ENCODE measurements at regions not wholly inside any gene's neighbourhood (a gene's known extent, or its start where the extent isn't known, plus 50 kb on each side); places are given as distances from the start of the nearest gene placed in this dataset.

GRCh38 chr17:70484496-70484895 lies 315.2 kb downstream of the KCNJ2 start:
- Histone ChIP-seq H3K9me3 (ENCODE audit: control insufficient read depth in 2 of 2, insufficient read depth in 1 of 2, low read length in 1 of 2) (peaks cover 0 to 15% of the 10 kb centered on the region in 2 donors), H3K27ac (ENCODE audit: low read depth in 1 of 2, low read length in 1 of 2) (no peak overlapping the region), H3K4me3 (ENCODE audit: low read length in 2 of 2) (no peak overlapping the region), H3K4me1 (ENCODE audit: control insufficient read depth in 2 of 2, insufficient read depth in 2 of 2, low read length in 2 of 2) (no peaks in the 10 kb centered on the region), H3K36me3 (ENCODE audit: control insufficient read depth in 2 of 2, insufficient read depth in 2 of 2, low read length in 1 of 2) (no peaks in the 10 kb centered on the region), H3K27me3 (ENCODE audit: control insufficient read depth in 2 of 2, insufficient read depth in 1 of 2, low read length in 1 of 2) (no peaks in the 10 kb centered on the region)
- no peak for DNase-seq (ENCODE audit: low read depth in 6 of 9, low spot score in 9 of 9)
- WGBS: 96% methylated on average over 7 of the region's 7 CpGs

DNA sequence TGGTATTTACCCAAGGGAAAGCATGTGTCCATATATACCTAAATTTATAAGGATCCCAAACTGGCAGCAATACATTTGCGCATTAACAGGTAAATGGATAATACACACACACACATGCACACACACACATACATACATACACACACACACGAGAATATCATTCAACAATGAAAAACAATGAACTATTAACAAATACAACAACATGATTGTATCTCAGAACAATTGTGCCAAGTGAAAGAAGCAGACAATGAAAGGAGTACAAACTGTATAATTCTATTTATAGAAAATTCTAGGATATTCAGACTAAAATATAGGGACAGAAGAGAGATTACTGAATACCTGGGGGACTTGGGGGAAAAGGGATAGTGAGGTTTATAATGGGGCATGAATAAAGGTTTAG lies 323.0 kb downstream of the KCNJ2 start:
- no peaks in the 10 kb centered on the region for H3K27me3 ChIP-seq (ENCODE audit: control insufficient read depth in 2 of 2, insufficient read depth in 1 of 2, low read length in 1 of 2)
- no peaks in the 10 kb centered on the region for H3K9me3 ChIP-seq (ENCODE audit: control insufficient read depth in 2 of 2, insufficient read depth in 1 of 2, low read length in 1 of 2)
- no peaks in the 10 kb centered on the region for H3K4me1 ChIP-seq (ENCODE audit: control insufficient read depth in 2 of 2, insufficient read depth in 2 of 2, low read length in 2 of 2)
- H3K27ac ChIP-seq (ENCODE audit: low read depth in 1 of 2, low read length in 1 of 2): no peak overlapping the region
- DNase-seq (ENCODE audit: low read depth in 6 of 9, low spot score in 9 of 9): no peak
- WGBS: 95% methylated on average over 2 of the region's 2 CpGs
- no peak overlapping the region for H3K4me3 ChIP-seq (ENCODE audit: low read length in 2 of 2)
- no peaks in the 10 kb centered on the region for H3K36me3 ChIP-seq (ENCODE audit: control insufficient read depth in 2 of 2, insufficient read depth in 2 of 2, low read length in 1 of 2)

GRCh38 chr17:70493277-70493874 lies 324.0 kb downstream of the KCNJ2 start:
- Histone ChIP-seq H3K36me3 (ENCODE audit: control insufficient read depth in 2 of 2, insufficient read depth in 2 of 2, low read length in 1 of 2) (no peaks in the 10 kb centered on the region), H3K27me3 (ENCODE audit: control insufficient read depth in 2 of 2, insufficient read depth in 1 of 2, low read length in 1 of 2) (no peaks in the 10 kb centered on the region), H3K9me3 (ENCODE audit: control insufficient read depth in 2 of 2, insufficient read depth in 1 of 2, low read length in 1 of 2) (no peaks in the 10 kb centered on the region), H3K4me1 (ENCODE audit: control insufficient read depth in 2 of 2, insufficient read depth in 2 of 2, low read length in 2 of 2) (no peaks in the 10 kb centered on the region), H3K27ac (ENCODE audit: low read depth in 1 of 2, low read length in 1 of 2) (no peak overlapping the region), H3K4me3 (ENCODE audit: low read length in 2 of 2) (no peak overlapping the region)
- 75% methylated on average over 3 of the region's 3 CpGs for WGBS
- no peak for DNase-seq (ENCODE audit: low read depth in 6 of 9, low spot score in 9 of 9)

DNA sequence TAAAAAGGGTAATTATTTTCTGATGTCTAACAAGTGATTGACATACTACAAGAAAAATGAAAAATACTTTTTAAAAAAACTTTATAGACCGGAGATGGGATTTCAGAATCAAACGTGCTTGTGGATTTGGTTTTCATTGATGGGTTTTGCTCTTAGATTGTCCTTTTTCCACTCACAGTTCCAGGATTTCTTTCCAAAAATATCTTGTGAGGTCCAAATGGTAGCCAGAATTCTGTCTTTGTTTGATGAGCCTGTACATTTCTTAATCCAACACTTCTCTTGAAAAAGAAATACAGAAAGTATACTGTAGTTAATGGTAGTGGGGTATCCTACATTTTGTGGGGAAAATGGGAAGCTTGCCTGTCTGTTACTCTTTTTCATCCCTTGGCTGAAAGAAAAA lies 329.3 kb downstream of the KCNJ2 start:
- Histone ChIP-seq H3K36me3 (ENCODE audit: control insufficient read depth in 2 of 2, insufficient read depth in 2 of 2, low read length in 1 of 2) (no peaks in the 10 kb centered on the region), H3K9me3 (ENCODE audit: control insufficient read depth in 2 of 2, insufficient read depth in 1 of 2, low read length in 1 of 2) (no peaks in the 10 kb centered on the region), H3K4me1 (ENCODE audit: control insufficient read depth in 2 of 2, insufficient read depth in 2 of 2, low read length in 2 of 2) (no peaks in the 10 kb centered on the region), H3K27me3 (ENCODE audit: control insufficient read depth in 2 of 2, insufficient read depth in 1 of 2, low read length in 1 of 2) (no peaks in the 10 kb centered on the region), H3K27ac (ENCODE audit: low read depth in 1 of 2, low read length in 1 of 2) (no peak overlapping the region), H3K4me3 (ENCODE audit: low read length in 2 of 2) (no peak overlapping the region)
- DNase-seq (ENCODE audit: low read depth in 6 of 9, low spot score in 9 of 9): no peak
- WGBS: 88% methylated on average over 2 of the region's 2 CpGs

DNA sequence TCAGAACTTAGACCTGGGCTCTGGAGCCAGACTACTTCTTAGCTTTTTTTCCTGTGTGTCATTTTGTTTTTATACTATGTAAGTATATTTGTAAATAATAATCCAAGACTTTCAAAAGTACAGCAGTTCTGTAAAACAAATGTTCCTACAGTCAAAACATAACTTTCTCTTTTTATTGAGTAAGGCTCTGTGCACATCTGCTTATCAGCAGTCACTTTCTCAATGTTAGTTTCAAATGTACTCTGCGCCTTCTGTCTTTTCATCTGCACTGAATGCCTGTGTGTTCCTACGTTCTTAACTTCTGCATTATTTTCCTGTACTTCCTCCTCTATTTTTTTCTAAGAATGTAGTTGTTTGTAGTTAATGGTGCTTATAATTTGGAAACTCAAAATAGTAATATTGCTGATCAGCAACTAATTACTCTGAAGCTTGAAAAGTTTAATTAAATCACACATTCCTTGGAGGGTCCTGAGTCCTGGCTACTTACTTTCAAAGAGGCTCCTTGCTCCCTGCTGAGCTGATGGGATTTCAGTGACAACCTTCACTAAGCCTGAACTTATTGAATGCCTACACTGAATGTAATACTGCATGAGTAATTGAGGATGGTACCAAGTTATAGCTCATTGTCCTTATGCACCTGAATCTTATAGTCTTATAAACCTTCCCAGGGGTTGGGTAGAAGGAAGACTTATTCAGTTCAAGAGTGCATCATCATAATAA lies 329.9 kb downstream of the KCNJ2 start:
- DNase-seq (ENCODE audit: low read depth in 6 of 9, low spot score in 9 of 9): peak in 1 of 9 donors; percentile 3
- Histone ChIP-seq H3K27me3 (ENCODE audit: control insufficient read depth in 2 of 2, insufficient read depth in 1 of 2, low read length in 1 of 2) (no peaks in the 10 kb centered on the region), H3K4me1 (ENCODE audit: control insufficient read depth in 2 of 2, insufficient read depth in 2 of 2, low read length in 2 of 2) (no peaks in the 10 kb centered on the region), H3K9me3 (ENCODE audit: control insufficient read depth in 2 of 2, insufficient read depth in 1 of 2, low read length in 1 of 2) (no peaks in the 10 kb centered on the region), H3K4me3 (ENCODE audit: low read length in 2 of 2) (no peak overlapping the region), H3K27ac (ENCODE audit: low read depth in 1 of 2, low read length in 1 of 2) (no peak overlapping the region), H3K36me3 (ENCODE audit: control insufficient read depth in 2 of 2, insufficient read depth in 2 of 2, low read length in 1 of 2) (no peaks in the 10 kb centered on the region)
- WGBS: 40% methylated on average over 2 of the region's 2 CpGs

DNA sequence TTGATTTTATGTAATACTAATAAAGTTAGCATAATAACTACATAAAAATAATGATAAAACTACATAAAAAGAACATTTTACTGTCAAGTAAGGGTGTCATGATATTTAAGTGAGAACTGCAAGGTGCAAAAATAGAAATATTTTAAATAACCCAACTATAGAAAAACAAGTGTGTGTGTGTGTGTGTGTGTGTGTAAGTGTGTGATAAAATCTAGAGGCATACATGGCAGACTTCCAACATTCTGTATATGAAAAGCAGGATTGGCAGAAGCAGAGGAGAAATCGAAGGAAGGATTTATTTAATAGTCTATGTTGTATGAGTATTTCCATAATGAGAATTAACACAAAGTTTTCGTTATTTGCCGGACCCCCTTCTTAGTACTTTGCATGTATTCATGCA lies 334.1 kb downstream of the KCNJ2 start:
- Histone ChIP-seq H3K9me3 (ENCODE audit: control insufficient read depth in 2 of 2, insufficient read depth in 1 of 2, low read length in 1 of 2) (no peaks in the 10 kb centered on the region), H3K4me3 (ENCODE audit: low read length in 2 of 2) (no peak overlapping the region), H3K36me3 (ENCODE audit: control insufficient read depth in 2 of 2, insufficient read depth in 2 of 2, low read length in 1 of 2) (no peaks in the 10 kb centered on the region), H3K27ac (ENCODE audit: low read depth in 1 of 2, low read length in 1 of 2) (no peak overlapping the region), H3K27me3 (ENCODE audit: control insufficient read depth in 2 of 2, insufficient read depth in 1 of 2, low read length in 1 of 2) (no peaks in the 10 kb centered on the region), H3K4me1 (ENCODE audit: control insufficient read depth in 2 of 2, insufficient read depth in 2 of 2, low read length in 2 of 2) (no peaks in the 10 kb centered on the region)
- no peak for DNase-seq (ENCODE audit: low read depth in 6 of 9, low spot score in 9 of 9)
- WGBS: 73% methylated on average over 3 of the region's 3 CpGs

DNA sequence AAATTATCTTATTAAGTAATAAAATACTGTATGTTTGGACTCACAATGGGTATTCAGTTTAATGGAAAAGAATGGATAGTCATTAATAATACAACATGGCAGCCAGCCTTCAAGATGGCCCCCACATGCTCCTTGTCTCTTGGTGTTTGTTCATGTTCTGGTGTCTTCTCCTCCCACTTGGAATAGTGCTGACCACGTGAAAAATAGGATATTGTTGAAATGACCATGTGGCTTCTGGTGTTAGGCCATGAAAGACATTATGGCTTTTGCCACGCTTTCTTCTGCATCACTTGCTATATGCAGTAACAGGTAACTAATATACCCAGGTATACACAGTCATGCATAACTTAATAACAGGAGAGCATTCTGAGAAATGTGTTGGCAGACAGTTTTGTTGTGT lies 341.0 kb downstream of the KCNJ2 start:
- H3K4me3 ChIP-seq (ENCODE audit: low read length in 2 of 2): no peak overlapping the region
- H3K36me3 ChIP-seq (ENCODE audit: control insufficient read depth in 2 of 2, insufficient read depth in 2 of 2, low read length in 1 of 2): no peaks in the 10 kb centered on the region
- DNase-seq (ENCODE audit: low read depth in 6 of 9, low spot score in 9 of 9): no peak
- 94% methylated on average over 2 of the region's 2 CpGs for WGBS
- no peak overlapping the region for H3K27ac ChIP-seq (ENCODE audit: low read depth in 1 of 2, low read length in 1 of 2)
- no peaks in the 10 kb centered on the region for H3K4me1 ChIP-seq (ENCODE audit: control insufficient read depth in 2 of 2, insufficient read depth in 2 of 2, low read length in 2 of 2)
- H3K9me3 ChIP-seq (ENCODE audit: control insufficient read depth in 2 of 2, insufficient read depth in 1 of 2, low read length in 1 of 2): no peaks in the 10 kb centered on the region
- H3K27me3 ChIP-seq (ENCODE audit: control insufficient read depth in 2 of 2, insufficient read depth in 1 of 2, low read length in 1 of 2): no peaks in the 10 kb centered on the region

DNA sequence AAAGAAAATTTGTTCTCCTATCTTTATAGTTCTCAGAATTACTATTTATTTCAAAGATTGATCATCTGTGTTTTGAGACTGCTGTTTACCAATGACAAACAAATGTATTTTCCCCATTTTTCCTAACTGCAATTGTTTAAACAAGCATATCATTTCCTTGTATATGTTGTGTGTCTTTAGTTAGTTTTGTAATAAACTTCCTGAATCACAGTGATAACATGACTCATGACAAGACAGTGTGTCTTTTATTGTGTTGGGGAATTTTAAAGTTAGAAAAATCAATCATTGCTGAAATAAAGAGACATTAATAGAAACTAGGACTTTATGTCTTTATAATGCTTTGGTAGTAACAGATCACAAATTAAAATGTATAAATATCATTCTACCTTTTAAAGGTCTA lies 348.5 kb downstream of the KCNJ2 start:
- no peak for DNase-seq (ENCODE audit: low read depth in 6 of 9, low spot score in 9 of 9)
- H3K36me3 ChIP-seq (ENCODE audit: control insufficient read depth in 2 of 2, insufficient read depth in 2 of 2, low read length in 1 of 2): no peaks in the 10 kb centered on the region

DNA sequence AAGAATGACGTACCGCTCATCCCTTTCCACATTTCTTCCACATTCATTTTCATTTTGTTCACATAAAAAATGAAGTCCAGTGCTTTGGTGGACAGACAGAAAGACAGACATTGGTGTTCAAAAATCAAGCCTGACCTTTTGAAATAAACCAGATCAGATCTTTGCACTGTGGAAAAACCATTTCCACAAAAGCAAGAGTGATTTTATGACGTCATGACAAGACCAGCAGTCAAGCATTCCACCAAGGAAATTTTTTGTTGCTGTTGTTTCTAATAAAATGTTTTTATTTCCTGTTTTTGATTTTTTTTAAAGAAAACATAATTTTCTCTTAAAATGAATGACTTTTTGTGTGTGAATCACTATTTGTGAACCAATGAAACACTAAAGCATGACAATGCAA lies 350.0 kb downstream of the KCNJ2 start:
- H3K27ac ChIP-seq (ENCODE audit: low read depth in 1 of 2, low read length in 1 of 2): no peak overlapping the region
- no peaks in the 10 kb centered on the region for H3K36me3 ChIP-seq (ENCODE audit: control insufficient read depth in 2 of 2, insufficient read depth in 2 of 2, low read length in 1 of 2)
- H3K4me1 ChIP-seq (ENCODE audit: control insufficient read depth in 2 of 2, insufficient read depth in 2 of 2, low read length in 2 of 2): no peaks in the 10 kb centered on the region
- H3K27me3 ChIP-seq (ENCODE audit: control insufficient read depth in 2 of 2, insufficient read depth in 1 of 2, low read length in 1 of 2): no peaks in the 10 kb centered on the region
- WGBS: 97% methylated on average over 3 of the region's 3 CpGs
- DNase-seq (ENCODE audit: low read depth in 6 of 9, low spot score in 9 of 9): no peak
- no peaks in the 10 kb centered on the region for H3K9me3 ChIP-seq (ENCODE audit: control insufficient read depth in 2 of 2, insufficient read depth in 1 of 2, low read length in 1 of 2)
- H3K4me3 ChIP-seq (ENCODE audit: low read length in 2 of 2): no peak overlapping the region

More for the DNA sequence above, 348.5 kb downstream of the KCNJ2 start:
- H3K4me3 ChIP-seq (ENCODE audit: low read length in 2 of 2): no peak overlapping the region
- no peaks in the 10 kb centered on the region for H3K27me3 ChIP-seq (ENCODE audit: control insufficient read depth in 2 of 2, insufficient read depth in 1 of 2, low read length in 1 of 2)
- H3K27ac ChIP-seq (ENCODE audit: low read depth in 1 of 2, low read length in 1 of 2): no peak overlapping the region
- H3K4me1 ChIP-seq (ENCODE audit: control insufficient read depth in 2 of 2, insufficient read depth in 2 of 2, low read length in 2 of 2): no peaks in the 10 kb centered on the region
- no peaks in the 10 kb centered on the region for H3K9me3 ChIP-seq (ENCODE audit: control insufficient read depth in 2 of 2, insufficient read depth in 1 of 2, low read length in 1 of 2)
